ENCODE measurements at regions not wholly inside any gene's neighbourhood (a gene's known extent, or its start where the extent isn't known, plus 50 kb on each side); places are given as distances from the start of the nearest gene placed in this dataset.
A peak's percentile ranks its signal among the peaks of the same experiment; 100 is the strongest.

GRCh38 chr12:91576432-91576831, 393.8 kb upstream of the DCN start:
- no peaks in the 10 kb centered on the region for H3K36me3 ChIP-seq (ENCODE audit: insufficient read depth, low read length)
- H3K4me3 ChIP-seq (ENCODE audit: low read depth in 1 of 2, low read length in 2 of 2), result no peak overlapping the region
- H3K4me2 ChIP-seq (ENCODE audit: insufficient read depth, low read length), result no peak overlapping the region
- H3K9me3 ChIP-seq (ENCODE audit: insufficient read depth, low read length, severe bottlenecking), result no peaks in the 10 kb centered on the region
- H3K9ac ChIP-seq (ENCODE audit: low read depth, low read length), result no peak overlapping the region
- H3K27ac ChIP-seq (ENCODE audit: low read length), result no peak overlapping the region
- no peak for TF ChIP-seq EZH2 (IDR thresholded peaks at IDR 0.05; ENCODE audit: borderline replicate concordance, low read depth, low read length, severe bottlenecking)
- TF ChIP-seq CTCF (IDR thresholded peaks at IDR 0.05; ENCODE audit: borderline replicate concordance, extremely low read depth, low read length, poor library complexity, severe bottlenecking), result no peak
- H3K79me2 ChIP-seq (ENCODE audit: insufficient read depth, low read length), result no peaks in the 10 kb centered on the region
- ATAC-seq (ENCODE audit: insufficient read depth, low read depth), result no peak
- no peak for DNase-seq
- H3K4me1 ChIP-seq (ENCODE audit: insufficient read depth, low read length), result peaks cover 11% of the 10 kb centered on the region
- no peak overlapping the region for H2AFZ ChIP-seq (ENCODE audit: low read depth, low read length)
- H4K20me1 ChIP-seq (ENCODE audit: insufficient read depth, low read length), result no peaks in the 10 kb centered on the region
- H3K27me3 ChIP-seq (ENCODE audit: insufficient read depth, low read length, poor library complexity), result no peaks in the 10 kb centered on the region

GRCh38 chr12:91575630-91576029, 393.0 kb upstream of the DCN start:
- no peak for ATAC-seq (ENCODE audit: insufficient read depth, low read depth)
- H4K20me1 ChIP-seq (ENCODE audit: insufficient read depth, low read length), result no peaks in the 10 kb centered on the region

GRCh38 chr12:91574975-91575374, 392.4 kb upstream of the DCN start:
- Histone ChIP-seq H3K4me2 (ENCODE audit: insufficient read depth, low read length) (no peak overlapping the region), H3K79me2 (ENCODE audit: insufficient read depth, low read length) (no peaks in the 10 kb centered on the region), H4K20me1 (ENCODE audit: insufficient read depth, low read length) (no peaks in the 10 kb centered on the region), H3K9me3 (ENCODE audit: insufficient read depth, low read length, severe bottlenecking) (no peaks in the 10 kb centered on the region), H3K27ac (ENCODE audit: low read length) (no peak overlapping the region), H3K4me3 (ENCODE audit: low read depth in 1 of 2, low read length in 2 of 2) (no peak overlapping the region), H3K9ac (ENCODE audit: low read depth, low read length) (no peak overlapping the region), H3K36me3 (ENCODE audit: insufficient read depth, low read length) (no peaks in the 10 kb centered on the region), H2AFZ (ENCODE audit: low read depth, low read length) (0 out of 2 replicates have a peak overlapping the region, but pooled peaks have one; percentile 21), H3K27me3 (ENCODE audit: insufficient read depth, low read length, poor library complexity) (no peaks in the 10 kb centered on the region), H3K4me1 (ENCODE audit: insufficient read depth, low read length) (peaks cover 11% of the 10 kb centered on the region)
- ATAC-seq (ENCODE audit: insufficient read depth, low read depth), result no peak
- TF ChIP-seq CTCF (IDR thresholded peaks at IDR 0.05; ENCODE audit: borderline replicate concordance, extremely low read depth, low read length, poor library complexity, severe bottlenecking) (no peak), EZH2 (IDR thresholded peaks at IDR 0.05; ENCODE audit: borderline replicate concordance, low read depth, low read length, severe bottlenecking) (no peak)
- no peak for DNase-seq

More at GRCh38 chr12:91575630-91576029, 393.0 kb upstream of the DCN start:
- Histone ChIP-seq H3K4me3 (ENCODE audit: low read depth in 1 of 2, low read length in 2 of 2) (no peak overlapping the region), H2AFZ (ENCODE audit: low read depth, low read length) (no peak overlapping the region), H3K4me2 (ENCODE audit: insufficient read depth, low read length) (no peak overlapping the region), H3K36me3 (ENCODE audit: insufficient read depth, low read length) (no peaks in the 10 kb centered on the region), H3K27me3 (ENCODE audit: insufficient read depth, low read length, poor library complexity) (no peaks in the 10 kb centered on the region), H3K9me3 (ENCODE audit: insufficient read depth, low read length, severe bottlenecking) (no peaks in the 10 kb centered on the region), H3K4me1 (ENCODE audit: insufficient read depth, low read length) (peaks cover 11% of the 10 kb centered on the region), H3K79me2 (ENCODE audit: insufficient read depth, low read length) (no peaks in the 10 kb centered on the region), H3K9ac (ENCODE audit: low read depth, low read length) (no peak overlapping the region), H3K27ac (ENCODE audit: low read length) (no peak overlapping the region)
- no peak for TF ChIP-seq EZH2 (IDR thresholded peaks at IDR 0.05; ENCODE audit: borderline replicate concordance, low read depth, low read length, severe bottlenecking)
- no peak for TF ChIP-seq CTCF (IDR thresholded peaks at IDR 0.05; ENCODE audit: borderline replicate concordance, extremely low read depth, low read length, poor library complexity, severe bottlenecking)
- no peak for DNase-seq

DNA sequence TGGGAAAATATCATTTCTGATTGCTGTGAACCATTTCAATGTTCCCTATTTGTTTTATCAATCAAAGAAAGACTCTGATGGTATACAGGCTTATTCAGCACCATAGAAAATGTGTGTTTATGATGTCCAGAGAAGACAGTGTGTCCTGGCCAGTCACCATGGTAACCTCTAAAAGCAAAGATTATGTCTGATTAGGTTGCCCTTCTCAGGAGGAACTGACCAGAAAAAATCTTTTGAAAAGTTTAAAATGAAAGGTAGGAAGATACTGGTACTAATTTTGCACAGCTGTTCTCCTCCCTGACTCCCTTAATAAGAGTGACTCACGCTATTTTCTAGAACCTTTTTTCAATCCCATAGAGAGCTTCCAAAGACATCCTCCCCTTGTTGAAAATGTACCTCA, 391.8 kb upstream of the DCN start:
- Histone ChIP-seq H3K4me2 (ENCODE audit: insufficient read depth, low read length) (no peak overlapping the region), H2AFZ (ENCODE audit: low read depth, low read length) (0 out of 2 replicates have a peak overlapping the region, but pooled peaks have one; percentile 21)

More for the DNA sequence above, 391.8 kb upstream of the DCN start:
- no peaks in the 10 kb centered on the region for H3K79me2 ChIP-seq (ENCODE audit: insufficient read depth, low read length)
- H4K20me1 ChIP-seq (ENCODE audit: insufficient read depth, low read length), result no peaks in the 10 kb centered on the region
- H3K4me3 ChIP-seq (ENCODE audit: low read depth in 1 of 2, low read length in 2 of 2), result no peak overlapping the region
- H3K9ac ChIP-seq (ENCODE audit: low read depth, low read length), result no peak overlapping the region
- H3K4me1 ChIP-seq (ENCODE audit: insufficient read depth, low read length), result peaks cover 11% of the 10 kb centered on the region
- DNase-seq (no peak), ATAC-seq (ENCODE audit: insufficient read depth, low read depth) (no peak)
- H3K27me3 ChIP-seq (ENCODE audit: insufficient read depth, low read length, poor library complexity), result no peaks in the 10 kb centered on the region
- H3K9me3 ChIP-seq (ENCODE audit: insufficient read depth, low read length, severe bottlenecking), result no peaks in the 10 kb centered on the region
- no peaks in the 10 kb centered on the region for H3K36me3 ChIP-seq (ENCODE audit: insufficient read depth, low read length)
- TF ChIP-seq EZH2 (IDR thresholded peaks at IDR 0.05; ENCODE audit: borderline replicate concordance, low read depth, low read length, severe bottlenecking) (no peak), CTCF (IDR thresholded peaks at IDR 0.05; ENCODE audit: borderline replicate concordance, extremely low read depth, low read length, poor library complexity, severe bottlenecking) (no peak)
- no peak overlapping the region for H3K27ac ChIP-seq (ENCODE audit: low read length)
